ENCODE measurements at regions not wholly inside any gene's neighbourhood (a gene's known extent, or its start where the extent isn't known, plus 50 kb on each side); places are given as distances from the start of the nearest gene placed in this dataset.

DNA sequence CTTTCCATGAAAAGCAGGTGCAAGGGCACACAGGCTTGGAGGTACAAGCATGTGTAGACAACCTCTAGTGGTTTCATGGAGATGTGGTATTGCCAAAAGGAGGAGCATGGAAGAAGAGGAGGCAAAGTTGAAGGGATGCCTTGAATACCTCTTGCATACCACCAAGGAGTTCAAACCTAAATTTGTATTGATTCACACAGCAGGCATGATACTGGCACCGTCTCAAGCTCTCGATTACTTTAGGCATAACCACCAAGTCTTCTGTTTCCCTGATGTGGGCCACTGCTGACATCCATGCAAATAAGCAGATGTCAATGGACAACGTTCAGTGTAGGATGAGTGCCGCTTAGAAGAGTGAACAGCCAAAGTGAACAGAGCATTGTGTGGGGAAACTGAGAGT, 87.1 kb downstream of the SCN11A start:
- TF ChIP-seq, protein P1, sequence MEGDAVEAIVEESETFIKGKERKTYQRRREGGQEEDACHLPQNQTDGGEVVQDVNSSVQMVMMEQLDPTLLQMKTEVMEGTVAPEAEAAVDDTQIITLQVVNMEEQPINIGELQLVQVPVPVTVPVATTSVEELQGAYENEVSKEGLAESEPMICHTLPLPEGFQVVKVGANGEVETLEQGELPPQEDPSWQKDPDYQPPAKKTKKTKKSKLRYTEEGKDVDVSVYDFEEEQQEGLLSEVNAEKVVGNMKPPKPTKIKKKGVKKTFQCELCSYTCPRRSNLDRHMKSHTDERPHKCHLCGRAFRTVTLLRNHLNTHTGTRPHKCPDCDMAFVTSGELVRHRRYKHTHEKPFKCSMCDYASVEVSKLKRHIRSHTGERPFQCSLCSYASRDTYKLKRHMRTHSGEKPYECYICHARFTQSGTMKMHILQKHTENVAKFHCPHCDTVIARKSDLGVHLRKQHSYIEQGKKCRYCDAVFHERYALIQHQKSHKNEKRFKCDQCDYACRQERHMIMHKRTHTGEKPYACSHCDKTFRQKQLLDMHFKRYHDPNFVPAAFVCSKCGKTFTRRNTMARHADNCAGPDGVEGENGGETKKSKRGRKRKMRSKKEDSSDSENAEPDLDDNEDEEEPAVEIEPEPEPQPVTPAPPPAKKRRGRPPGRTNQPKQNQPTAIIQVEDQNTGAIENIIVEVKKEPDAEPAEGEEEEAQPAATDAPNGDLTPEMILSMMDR (IDR thresholded peaks at IDR 0.05), result no peak
- no peak for TF ChIP-seq POLR2A (IDR thresholded peaks at IDR 0.05)

Data from heart left ventricle (tissue), 13 donors.